GM21360 (cell line): ENCODE measurements at regions not wholly inside any gene's neighbourhood (a gene's known extent, or its start where the extent isn't known, plus 50 kb on each side); places are given as distances from the start of the nearest gene placed in this dataset.

Source experiments
- ATAC-seq: cut with Tn5 transposase; IDR thresholded peaks from one replicate; pipeline ENCODE4 v1.9.1; 2021; ENCODE audit warnings: mild to moderate bottlenecking, moderate library complexity; ENCODE audit not compliant: unreplicated experiment

DNA sequence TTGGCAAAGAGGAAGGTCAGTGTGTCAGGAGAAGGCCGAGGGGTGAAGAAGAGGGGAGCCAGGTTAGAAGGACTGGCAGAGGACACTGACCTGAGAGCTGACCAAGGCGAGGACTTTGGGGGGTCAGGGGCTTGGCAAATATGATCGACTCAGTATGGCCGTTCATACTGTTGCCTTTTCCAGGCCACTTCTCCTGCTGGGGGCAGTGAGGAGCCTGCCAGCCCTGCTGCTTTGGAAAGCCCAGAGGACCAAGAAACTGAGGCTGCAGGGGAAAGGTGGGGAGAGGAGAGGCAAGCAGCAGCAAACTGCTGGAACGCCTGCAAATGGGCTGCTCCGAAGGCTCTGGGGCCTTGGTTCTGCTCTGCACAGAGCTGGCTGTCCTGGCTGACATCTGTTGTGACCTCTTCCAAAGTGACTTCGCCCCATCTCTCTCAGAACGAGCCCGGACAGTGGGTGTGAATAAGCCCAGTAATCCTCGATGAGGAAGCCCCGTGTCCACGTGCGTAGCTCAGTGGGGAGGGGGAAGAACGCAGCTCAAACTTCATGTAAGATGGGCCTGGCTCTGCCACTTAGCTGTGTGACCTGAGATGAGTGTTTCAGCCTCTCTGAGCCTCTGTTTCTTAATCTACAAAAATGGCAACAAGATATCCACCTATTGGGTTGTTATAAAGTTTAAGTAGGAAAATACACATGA is 111.3 kb downstream of the SALL1 start:
- no peak for ATAC-seq

DNA sequence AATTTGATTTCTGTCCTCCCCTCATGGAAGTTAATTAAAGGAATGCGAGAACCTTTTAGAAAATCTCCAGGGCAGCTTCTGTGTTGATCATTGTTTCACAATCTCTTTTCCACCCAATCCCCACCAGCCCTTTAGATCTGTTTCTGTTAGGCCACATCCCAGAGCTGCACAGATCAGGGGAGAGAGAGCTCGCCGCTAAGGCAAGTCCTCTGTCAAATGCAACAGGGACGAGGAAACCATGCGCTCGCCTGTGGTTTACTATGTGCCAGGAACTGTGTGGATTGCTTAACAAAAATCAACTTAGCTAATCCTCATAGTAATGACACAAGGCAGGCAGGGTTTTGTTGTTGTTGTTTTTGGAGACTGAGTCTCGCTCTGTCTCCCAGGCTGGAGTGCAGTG is 115.4 kb downstream of the SALL1 start:
- no peak for ATAC-seq

DNA sequence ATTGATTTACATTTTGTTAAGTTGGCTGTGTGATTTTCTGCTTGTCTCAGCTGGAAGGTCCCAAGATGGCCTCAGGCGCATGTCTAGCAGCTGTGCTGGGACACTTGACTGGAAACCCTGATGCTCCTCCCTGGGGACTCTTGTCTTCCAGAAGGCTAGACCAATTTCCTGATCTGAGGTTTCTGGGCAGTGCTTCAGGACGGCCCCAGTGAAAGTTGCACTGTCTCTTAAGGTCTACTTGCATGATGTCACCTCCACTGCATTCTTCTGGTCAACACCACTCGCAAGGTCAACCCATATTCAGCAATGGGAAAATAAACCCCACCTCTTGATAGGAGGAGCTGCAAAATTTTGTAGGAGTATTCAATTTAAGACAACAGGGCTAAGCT is 116.0 kb downstream of the SALL1 start:
- ATAC-seq = no peak

DNA sequence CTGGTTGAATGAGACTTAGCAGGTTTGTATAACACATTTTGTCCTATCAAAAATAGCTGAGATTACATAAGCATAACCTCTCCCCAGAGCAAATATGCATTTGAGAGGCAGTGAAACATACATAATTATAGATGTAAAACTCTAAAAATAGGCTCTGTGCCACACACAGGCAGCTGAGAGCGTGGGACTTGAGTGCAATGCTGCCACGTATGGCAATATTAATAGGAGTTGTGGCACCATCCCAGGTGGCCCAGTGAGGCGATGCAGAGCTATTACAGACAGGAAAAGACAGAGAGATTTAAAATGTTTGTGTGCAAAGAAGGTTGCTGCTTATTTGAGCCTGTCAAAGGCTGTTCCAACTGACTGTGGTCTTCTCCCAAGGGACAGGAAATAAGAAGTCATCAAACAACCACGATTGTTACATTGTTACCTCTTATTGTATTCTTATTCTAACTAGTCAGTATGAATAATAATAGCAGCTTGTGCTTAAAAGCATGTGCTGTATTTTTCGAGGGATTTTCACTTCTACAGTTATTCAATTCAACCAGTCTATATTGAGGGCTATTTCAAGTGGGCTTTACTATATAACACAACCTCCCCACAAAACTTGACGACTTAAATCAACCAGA is 116.5 kb downstream of the SALL1 start:
- no peak for ATAC-seq

DNA sequence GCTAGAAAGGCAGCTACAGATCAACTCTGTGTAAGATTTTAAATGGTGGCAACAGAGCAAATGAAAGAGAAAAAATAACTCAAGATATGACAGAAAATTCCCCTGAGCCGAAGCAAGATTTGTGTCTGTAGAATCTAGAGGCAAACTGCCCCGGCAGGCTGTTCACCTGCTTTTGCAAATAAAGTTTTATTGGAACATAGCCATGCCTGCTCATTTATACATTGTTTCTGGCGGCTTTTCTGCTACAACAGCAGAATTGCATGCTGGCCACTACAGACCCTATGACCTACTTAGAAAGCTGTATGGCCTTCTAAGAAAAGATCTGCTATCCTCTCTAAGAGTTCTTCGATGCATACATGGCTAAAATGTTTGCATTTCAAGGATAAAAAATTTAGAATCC is 119.5 kb downstream of the SALL1 start:
- no peak for ATAC-seq

DNA sequence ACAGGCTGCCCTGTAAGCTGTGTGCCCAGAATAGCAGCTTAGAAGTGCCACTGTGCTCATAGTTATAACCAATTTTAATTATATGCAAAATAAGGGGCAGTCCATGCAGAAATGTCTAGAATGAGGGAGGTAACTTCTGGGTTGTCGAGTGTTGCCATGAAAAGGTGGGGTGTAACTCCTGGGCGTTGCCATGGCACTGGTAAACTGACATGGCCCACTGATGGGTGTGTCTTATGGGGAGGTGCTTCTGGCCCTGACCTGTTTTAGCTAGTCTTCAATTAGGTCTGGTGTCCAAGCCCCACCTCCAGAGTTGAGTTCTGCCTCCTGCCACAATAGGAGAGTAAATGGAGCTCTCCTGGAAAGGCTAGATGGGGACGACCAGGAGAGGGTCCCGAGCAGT is 120.6 kb downstream of the SALL1 start:
- ATAC-seq = no peak

DNA sequence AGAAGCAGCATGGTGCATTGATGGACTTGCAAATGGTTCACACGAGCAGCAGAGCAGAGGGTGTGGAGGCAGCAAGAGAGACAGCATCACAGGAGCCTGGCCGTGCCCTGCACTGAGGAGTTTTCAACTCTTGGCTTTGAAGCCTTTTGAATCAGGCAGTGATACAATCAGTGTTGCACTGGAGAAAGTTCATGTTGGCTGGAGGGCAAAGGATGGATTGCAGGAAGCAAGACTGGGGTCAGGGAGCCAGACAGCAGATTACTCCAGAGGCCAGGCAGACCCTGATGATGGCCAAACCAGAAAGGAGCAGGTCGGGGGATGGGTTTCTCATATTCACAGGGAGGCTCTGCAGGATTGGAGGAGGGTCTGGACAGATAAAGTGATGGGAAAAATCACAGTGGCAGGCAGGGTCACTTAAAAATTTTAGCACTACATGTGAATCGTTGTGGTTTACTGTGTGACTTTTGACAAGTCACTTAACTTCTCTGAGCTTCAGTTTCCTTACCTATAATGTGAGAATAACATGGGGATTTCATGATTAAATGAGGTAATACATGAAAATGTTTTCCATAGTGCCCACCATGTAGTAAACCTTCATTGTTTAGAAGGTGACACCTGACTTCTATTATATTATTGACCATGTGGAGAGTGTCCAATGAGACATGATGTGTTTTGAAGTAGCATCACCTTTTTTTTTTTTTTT is 125.3 kb downstream of the SALL1 start:
- no peak for ATAC-seq

DNA sequence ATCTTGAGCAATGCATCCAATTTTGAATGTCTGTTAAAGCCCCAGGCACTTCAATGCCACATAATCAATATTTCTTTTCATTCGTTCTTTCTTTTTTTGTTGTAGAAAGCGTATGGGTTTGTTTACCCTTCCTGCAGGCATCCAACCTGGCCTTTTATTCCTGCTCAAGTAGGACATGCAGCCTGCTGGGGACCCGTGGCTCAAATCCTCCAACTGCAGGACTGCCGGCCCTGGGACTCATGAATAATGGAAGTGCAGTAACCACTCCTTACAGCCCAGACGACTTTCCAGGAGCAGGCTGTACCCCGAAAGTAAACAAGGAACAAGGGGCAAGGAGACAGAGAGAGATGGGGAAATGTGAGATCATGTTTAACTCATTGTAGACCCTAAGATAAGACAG is 126.4 kb downstream of the SALL1 start:
- no peak for ATAC-seq

DNA sequence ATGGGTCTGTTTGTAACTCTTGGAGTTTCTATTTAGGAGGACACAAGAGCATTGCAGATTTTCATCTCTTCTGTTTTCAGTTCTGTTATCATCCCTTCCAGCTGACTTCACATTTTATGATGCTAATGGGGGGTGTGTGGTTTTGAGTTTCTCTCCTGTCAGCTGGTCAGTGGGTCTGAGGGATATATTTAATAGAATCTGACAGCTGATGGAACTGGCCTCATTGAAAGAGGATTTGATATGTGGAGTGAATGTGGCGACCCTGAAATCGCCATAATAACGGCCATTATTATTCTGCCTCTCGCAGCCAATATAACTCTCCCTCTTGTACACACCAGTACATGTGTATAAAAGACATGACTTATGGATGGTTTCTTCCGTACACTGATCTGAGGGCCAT is 128.1 kb downstream of the SALL1 start:
- ATAC-seq = no peak

DNA sequence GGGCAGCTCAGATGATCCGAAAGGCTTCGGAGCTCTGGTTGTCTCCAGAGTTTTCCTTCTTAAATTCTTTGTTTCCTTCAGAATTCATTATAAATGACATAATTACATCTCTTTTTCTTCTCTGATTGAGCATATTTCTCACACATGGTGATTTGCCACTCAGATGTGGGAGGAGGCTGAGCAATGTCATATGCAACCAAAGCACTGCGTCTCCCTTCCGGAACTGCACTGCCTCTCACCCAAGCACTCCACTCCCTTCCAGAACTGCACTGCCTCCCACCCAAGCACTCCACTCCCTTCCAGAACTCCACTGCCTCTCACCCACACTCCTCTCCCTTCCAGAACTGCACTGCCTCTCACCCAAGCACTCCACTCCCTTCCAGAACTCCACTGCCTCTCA is 131.5 kb downstream of the SALL1 start:
- no peak for ATAC-seq

DNA sequence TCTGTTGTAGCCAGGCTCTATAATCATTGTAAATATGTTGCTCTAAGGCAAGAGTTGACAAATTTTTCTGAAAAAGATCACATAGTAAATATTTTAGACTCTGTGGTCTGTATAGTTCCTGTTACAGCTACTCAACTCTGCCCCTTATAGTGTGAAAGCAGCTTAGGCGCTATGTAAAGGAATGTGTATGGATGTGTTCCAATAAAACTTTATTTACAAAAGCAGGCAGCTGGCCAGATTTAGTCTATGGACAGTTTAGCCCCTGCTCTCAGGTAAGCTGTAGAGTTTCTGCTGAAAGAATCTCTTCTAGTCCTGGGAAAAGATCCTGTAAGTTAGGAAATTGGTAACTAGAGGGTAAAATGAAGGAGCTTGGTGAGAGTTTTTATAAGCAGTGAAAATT is 133.1 kb downstream of the SALL1 start:
- no peak for ATAC-seq

DNA sequence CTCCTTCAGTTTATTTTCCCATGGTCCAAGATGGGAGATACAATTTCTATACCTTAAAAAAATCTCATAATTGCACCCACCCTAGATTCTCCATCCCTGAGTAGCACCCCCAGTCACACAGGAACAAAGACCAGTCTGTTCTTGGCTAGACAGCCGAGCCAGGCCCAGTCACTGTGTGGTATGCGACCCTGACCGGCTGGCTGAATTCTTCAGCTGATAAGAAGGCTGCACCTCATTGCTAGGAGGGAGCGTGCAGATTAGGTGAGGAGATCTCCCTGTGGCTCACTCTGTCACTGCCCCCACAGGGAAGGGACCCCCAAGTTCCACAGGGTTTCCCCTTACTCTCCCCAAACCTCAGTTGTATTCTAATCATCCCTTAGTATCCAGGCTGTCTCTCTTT is 138.7 kb downstream of the SALL1 start:
- ATAC-seq = no peak

DNA sequence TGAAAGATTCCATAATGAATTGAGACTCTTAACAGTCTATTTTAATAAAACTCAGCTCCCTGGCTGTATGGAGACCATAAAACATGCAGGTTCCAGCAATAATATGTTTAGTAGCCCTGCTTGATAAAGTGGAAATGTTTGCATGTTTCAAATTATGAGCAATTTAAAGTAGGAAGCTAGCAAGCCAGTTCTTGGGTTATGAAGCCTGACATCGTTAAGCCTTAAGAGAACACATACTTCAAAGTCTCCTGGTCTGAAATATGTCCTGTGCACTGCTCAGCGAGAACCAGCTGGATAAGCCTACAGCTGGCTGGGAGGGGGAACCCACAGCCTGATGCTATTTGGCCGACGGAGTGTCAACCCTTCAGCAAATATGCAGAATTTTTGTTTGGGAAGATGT is 140.3 kb downstream of the SALL1 start:
- ATAC-seq = no peak

DNA sequence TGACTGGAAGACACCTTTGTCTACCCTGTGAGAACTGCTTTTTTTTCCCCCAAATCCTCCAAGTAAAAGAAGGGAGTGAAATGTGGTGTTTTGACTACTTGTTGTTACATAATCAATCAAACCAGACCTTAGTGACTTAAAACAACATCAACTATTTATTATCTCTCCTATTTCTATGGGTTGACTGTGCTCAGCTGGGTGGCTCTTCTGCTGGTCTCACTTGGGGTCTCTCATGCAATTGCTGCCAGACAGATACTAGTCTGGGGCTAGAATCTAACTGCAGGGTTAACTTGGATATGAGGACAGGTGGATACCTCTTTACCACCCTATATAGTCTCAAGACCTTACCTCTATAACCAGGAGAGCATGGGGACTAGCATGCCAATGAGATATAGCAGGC is 141.3 kb downstream of the SALL1 start:
- no peak for ATAC-seq

DNA sequence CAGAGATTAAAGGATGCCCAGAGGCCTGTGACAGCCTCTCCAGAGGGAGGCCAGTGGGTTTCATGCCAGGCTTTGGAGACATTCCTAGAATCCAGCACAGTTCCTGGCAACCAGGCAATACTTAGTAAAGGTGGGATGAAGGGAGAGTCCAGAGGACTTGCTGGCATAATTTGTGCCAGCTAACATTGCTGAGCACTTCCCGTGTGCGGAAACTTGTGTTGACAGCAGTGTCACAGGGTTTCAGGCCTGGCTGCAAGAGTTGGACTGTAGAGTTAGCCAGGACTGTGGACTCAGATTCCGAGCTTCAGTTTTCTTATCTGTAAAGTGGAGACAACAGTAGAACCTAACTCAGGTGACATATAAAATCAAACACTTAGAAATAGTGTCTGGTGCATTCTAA is 141.7 kb downstream of the SALL1 start:
- ATAC-seq = no peak

DNA sequence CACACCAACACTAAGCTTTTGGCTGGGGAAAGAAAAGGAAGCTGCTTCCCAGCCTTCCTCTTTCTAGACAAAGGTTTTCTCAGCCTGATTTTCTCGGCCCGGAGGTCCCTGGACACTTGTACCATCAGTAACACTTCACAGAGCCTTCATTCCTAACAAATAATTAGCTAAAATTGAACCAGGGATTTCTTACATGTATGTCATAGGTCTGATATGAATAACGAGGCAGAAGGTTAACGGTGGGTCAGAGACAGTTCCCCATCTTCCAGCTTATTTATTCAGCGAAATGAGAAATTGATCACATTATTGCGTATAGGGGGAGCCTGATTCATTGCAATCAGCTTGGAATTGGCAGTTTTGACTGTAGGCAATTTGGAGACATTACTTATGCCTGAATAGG is 142.5 kb downstream of the SALL1 start:
- ATAC-seq = no peak

DNA sequence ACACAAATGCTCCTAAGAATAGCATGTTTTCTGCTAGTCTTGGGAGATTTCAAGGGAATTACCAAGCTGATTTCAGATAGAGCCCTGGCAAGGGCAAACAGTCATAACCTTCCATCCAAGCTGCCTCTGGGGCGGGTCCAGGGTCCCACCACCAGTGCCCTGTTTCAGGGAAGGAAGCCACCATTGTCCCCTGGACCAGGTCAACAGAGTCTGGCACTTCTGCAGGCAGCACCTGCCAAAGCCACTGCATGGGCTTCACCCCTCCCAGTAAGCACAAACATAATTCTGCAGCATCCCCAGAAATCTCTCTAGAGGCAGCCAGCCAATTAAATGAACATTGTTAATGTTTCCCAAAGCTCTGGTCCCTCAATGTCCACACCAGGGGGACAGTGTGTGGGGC is 143.0 kb downstream of the SALL1 start:
- no peak for ATAC-seq

DNA sequence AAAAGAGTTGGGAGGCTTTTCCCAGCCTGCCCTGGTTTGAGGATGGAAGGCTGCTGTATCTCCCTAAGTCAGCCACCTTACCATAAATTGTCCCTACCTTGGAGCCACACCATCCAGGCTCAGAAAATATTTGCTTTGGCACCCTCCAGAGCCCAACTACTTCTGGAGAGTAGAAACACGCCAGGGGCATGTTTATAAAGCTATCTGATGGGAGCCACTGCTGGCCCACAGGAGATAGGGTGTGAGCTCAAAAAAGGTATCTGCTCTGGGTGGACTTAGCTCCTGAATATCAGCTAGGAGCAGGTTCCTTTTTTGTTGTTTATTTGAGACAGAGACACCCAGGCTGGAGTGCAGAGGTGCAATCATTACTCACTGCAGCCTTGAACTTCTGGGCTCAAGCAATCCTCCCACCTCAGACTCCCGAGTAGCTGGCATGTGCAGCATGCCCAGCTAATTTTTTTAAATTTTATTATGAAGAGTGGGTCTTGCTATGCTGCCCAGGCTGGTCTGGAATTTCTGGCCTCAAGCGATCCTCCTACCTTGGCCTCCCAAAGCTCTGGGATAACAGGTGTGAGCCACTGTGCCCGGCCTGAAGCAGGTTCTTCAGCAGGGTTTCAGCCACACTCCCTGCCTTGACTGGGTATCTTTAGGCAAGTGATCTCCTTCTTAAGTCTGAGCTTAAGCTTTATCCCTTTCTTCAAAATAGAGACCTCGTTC is 147.1 kb downstream of the SALL1 start:
- ATAC-seq = no peak

DNA sequence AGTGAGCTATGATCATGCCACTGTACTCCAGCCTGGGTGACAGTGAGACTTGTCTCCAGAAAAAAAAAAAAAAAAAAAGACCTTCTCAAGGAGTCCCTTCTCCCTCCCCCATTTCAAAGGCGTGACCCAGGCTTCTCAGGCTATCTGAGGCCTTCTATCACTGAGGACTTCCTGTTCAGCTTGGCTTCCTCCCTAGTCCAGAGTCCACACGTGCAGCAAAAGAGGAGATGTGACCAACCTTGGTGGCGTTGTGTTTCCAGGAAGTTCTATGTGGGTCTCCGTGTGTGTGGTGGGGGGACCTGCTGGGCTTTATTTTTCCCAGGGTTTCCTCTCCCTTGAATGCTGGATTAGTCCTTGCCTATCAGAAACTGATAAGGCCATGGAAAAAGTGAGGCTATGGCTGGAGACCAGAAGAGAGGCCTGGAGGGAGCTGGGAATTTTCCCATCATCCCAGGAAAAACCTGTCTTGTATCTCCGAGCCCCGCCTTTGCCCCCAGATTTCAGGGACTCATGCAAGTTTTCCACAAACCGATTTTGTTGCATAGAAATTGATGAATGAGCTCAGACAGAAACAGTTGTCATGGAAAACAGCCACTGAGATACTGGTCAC is 148.1 kb downstream of the SALL1 start:
- ATAC-seq = no peak

DNA sequence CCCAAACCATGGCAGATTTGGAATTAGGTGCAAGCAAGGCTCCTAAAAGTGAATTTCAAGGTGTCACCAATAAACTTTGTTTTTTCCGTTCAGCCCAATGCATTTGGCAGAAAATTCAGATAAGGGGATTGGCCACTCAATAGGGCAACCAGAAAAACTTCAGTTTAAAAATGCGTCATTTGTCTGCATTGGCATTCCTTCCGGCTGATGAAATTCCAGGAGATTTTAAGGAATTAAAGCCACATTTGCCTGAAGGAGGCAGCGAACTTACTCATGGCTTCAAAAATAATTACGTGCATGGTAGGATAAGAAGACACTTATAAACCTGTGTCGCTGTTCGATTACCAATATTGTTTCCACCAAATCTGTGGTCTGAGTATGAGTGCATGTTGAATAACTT is 151.9 kb downstream of the SALL1 start:
- ATAC-seq = no peak

DNA sequence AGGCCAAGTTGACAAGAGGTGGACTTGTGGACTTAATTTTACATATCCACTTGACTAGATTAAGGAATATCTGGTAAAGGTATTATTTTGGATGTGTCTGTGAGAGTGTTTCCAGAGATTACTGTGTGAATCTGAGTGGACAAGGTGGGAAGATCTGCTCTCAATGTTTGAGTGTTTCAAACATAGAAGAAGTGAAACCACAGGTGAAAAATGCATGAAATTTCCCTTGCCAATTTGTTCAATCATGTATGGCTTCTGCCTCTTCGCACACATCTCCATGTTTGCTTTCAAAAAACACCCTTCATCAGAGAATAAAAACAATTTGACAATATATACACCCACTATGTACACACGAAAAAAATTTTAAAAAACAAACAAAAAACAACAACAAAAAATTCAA is 152.7 kb downstream of the SALL1 start:
- no peak for ATAC-seq
